Testis (tissue), 2 donors: ENCODE measurements at regions not wholly inside any gene's neighbourhood (a gene's known extent, or its start where the extent isn't known, plus 50 kb on each side); places are given as distances from the start of the nearest gene placed in this dataset.

Experiments used
- DNase-seq: peaks from one replicate; pipeline ENCODE4 v3.0.0-alpha.2; 2019
- H3K27ac ChIP-seq, 2 donors: fragments of 200-600 bp; sonication (generic); one replicate each; pipeline ENCODE4 v1.5.1; 2019
- H3K27me3 ChIP-seq: fragments of 200-600 bp; sonication (generic); one replicate; pipeline ENCODE4 v1.5.1; 2019
- H3K36me3 ChIP-seq: fragments of 200-600 bp; sonication (generic); one replicate; pipeline ENCODE4 v1.5.1; 2017; ENCODE audit warnings: low read depth; ENCODE audit errors: missing control alignments
- H3K4me1 ChIP-seq: fragments of 200-600 bp; sonication (generic); one replicate; pipeline ENCODE4 v1.5.1; 2019
- H3K4me3 ChIP-seq, 2 donors: fragments of 200-600 bp; sonication (generic); one replicate each; pipeline ENCODE4 v1.5.1; 2017 to 2019
- H3K9me3 ChIP-seq: fragments of 200-600 bp; sonication (generic); one replicate; pipeline ENCODE4 v1.5.1; 2017
- CTCF ChIP-seq, 3 experiments: fragments of 450-650 bp in 2 of 3; fragments of 200-600 bp in 1 of 3; sonication (generic) in 1 of 3; IDR thresholded peaks; one replicate each; pipeline ENCODE4 v1.5.1; 2016 to 2019; ENCODE audit warnings: antibody characterized with exemption in 3 of 3, mild to moderate bottlenecking in 2 of 3, moderate library complexity in 1 of 3
- POLR2A ChIP-seq: fragments of 450-650 bp; IDR thresholded peaks from one replicate; pipeline ENCODE4 v1.6.1; 2017; ENCODE audit warnings: antibody characterized with exemption, mild to moderate bottlenecking, moderate library complexity
- WGBS, 2 donors: methylation state at CpG; one replicate each; pipeline ENCODE4 v1.1.5; 2018; 5-methylcytosine and 5-hydroxymethylcytosine counted together
- intact Hi-C: fragments of 100-400 bp; cut with DNase I; formaldehyde crosslinking; loops from one replicate; pipeline ENCODE4 v1.15.1; 2023; ENCODE audit warnings: low total_unique reads

GRCh38 chrX:143935601-143936000, 51.7 kb downstream of the UBE2NL start:
- Histone ChIP-seq H3K27ac (no peak overlapping the region), H3K27me3 (no peaks in the 10 kb centered on the region), H3K4me1 (no peaks in the 10 kb centered on the region), H3K4me3 (no peak overlapping the region), H3K36me3 (no peaks in the 10 kb centered on the region), H3K9me3 (no peaks in the 10 kb centered on the region)
- TF ChIP-seq POLR2A (no peak), CTCF (IDR thresholded peaks at IDR 0.05) (no peak)
- 75 to 83% methylated on average over 3 of the region's 3 CpGs for WGBS, 2 donors
- DNase-seq = no peak
- intact Hi-C loops = no loop called here

DNA sequence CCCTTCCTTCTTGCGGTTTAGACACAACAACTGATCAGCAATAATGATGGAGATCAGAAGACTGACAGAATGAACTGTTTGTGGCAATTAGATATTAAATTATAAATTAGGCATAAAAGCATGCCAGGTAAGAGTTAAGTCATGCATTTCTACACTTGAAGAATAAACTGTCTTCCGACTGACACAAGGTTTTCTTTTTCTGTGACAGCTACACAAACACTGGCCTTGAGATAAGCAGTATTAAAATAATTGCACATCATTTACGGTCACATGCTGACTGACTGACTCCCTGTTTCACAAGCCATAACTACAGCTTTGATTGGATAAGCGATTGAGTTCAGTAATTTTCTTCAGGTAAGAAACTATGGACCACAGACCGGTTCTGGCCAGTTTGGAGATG, 56.2 kb downstream of the UBE2NL start:
- intact Hi-C loops = no loop called here
- no peak for TF ChIP-seq POLR2A
- no peak for TF ChIP-seq CTCF (IDR thresholded peaks at IDR 0.05)
- no peak for DNase-seq
- 65 to 66% methylated on average over 5 of the region's 5 CpGs for WGBS, 2 donors
- H3K4me1 ChIP-seq = no peaks in the 10 kb centered on the region
- no peaks in the 10 kb centered on the region for H3K9me3 ChIP-seq
- no peaks in the 10 kb centered on the region for H3K36me3 ChIP-seq
- no peaks in the 10 kb centered on the region for H3K27me3 ChIP-seq
- no peak overlapping the region for H3K27ac ChIP-seq
- no peak overlapping the region for H3K4me3 ChIP-seq

DNA sequence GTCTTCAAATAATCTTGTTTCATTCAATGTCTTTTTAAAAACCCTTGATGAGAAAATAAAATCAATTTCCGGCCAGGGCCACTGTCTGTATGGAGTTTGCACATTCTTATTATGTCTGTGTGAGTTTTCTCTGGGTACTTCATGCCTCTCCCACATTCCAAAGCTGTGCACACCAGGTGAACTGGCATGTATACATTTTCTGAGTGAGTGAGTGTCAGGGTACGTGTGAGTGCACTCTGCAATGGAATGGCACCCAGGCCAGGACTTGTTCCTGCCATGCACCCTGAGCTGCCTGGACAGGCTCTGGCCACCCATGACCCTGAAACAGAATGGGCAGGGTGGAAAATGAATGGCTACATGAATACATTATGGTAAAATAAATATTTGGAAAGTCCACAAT, 61.3 kb downstream of the UBE2NL start:
- WGBS, 2 donors = 83 to 100% methylated on average over 1 to 2 of the region's 2 CpGs
- no peaks in the 10 kb centered on the region for H3K36me3 ChIP-seq
- TF ChIP-seq CTCF (IDR thresholded peaks at IDR 0.05) (no peak), POLR2A (no peak)

GRCh38 chrX:143964549-143964948, 80.7 kb downstream of the UBE2NL start:
- no peaks in the 10 kb centered on the region for H3K27me3 ChIP-seq
- intact Hi-C loops = no loop called here
- no peak overlapping the region for H3K27ac ChIP-seq
- peak; percentile 55 for DNase-seq
- H3K4me3 ChIP-seq = no peak overlapping the region
- no peaks in the 10 kb centered on the region for H3K4me1 ChIP-seq
- TF ChIP-seq CTCF (IDR thresholded peaks at IDR 0.05) = no peak
- TF ChIP-seq POLR2A = no peak
- H3K36me3 ChIP-seq = no peaks in the 10 kb centered on the region
- WGBS, 2 donors = 52 to 69% methylated on average over 4 to 6 of the region's 6 CpGs
- no peaks in the 10 kb centered on the region for H3K9me3 ChIP-seq

More for the DNA sequence above, 61.3 kb downstream of the UBE2NL start:
- Histone ChIP-seq H3K9me3 (no peaks in the 10 kb centered on the region), H3K4me1 (no peaks in the 10 kb centered on the region), H3K4me3 (no peak overlapping the region), H3K27me3 (no peaks in the 10 kb centered on the region), H3K27ac (no peak overlapping the region)
- intact Hi-C loops = no loop called here
- no peak for DNase-seq

DNA sequence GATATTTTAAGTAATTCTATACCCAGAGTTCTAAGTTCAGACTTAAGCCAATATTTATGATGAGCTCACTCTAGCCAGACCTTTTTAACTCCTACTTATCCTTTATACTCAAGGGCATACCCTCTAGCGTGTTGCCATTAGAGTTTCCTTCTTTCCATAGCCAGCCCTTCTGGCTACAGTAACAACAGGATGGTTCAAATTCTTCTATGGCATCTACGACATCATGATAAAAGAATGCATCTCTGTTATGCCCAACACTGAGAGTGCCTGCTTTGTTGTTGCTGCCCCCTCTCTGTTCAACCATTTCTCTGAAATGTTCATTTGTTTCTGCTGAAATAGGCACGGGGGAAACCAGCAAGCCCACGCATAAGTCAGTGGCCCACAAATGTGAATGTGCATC, 104.5 kb downstream of the UBE2NL start:
- Histone ChIP-seq H3K27me3 (no peaks in the 10 kb centered on the region), H3K27ac (no peak overlapping the region), H3K4me3 (no peak overlapping the region), H3K36me3 (no peaks in the 10 kb centered on the region), H3K9me3 (no peaks in the 10 kb centered on the region), H3K4me1 (no peaks in the 10 kb centered on the region)
- 79 to 84% methylated on average over 4 of the region's 4 CpGs for WGBS, 2 donors
- TF ChIP-seq CTCF (IDR thresholded peaks at IDR 0.05) (no peak), POLR2A (no peak)
- intact Hi-C loops = no loop called here
- DNase-seq = no peak
